ENCODE measurements at regions not wholly inside any gene's neighbourhood (a gene's known extent, or its start where the extent isn't known, plus 50 kb on each side); places are given as distances from the start of the nearest gene placed in this dataset.

GRCh38 chr4:121462660-121463261 is 81.9 kb upstream of the QRFPR start:
- Histone ChIP-seq H3K4me3 (replicated peaks; ENCODE audit: low read depth, low read length) (no peak overlapping the region), H3K36me3 (ENCODE audit: control insufficient read depth, insufficient read depth, low read length) (no peaks in the 10 kb centered on the region), H3K27me3 (replicated peaks; ENCODE audit: control insufficient read depth, insufficient read depth, low read length) (no peaks in the 10 kb centered on the region; the same call in 1 of the 2 replicates)
- peak; percentile 85 for TF ChIP-seq CTCF (IDR thresholded peaks at IDR 0.05; ENCODE audit: insufficient read depth, low read length, poor library complexity, severe bottlenecking)
- DNase-seq (ENCODE audit: extremely low read depth, insufficient read length): peak; percentile 17

DNA sequence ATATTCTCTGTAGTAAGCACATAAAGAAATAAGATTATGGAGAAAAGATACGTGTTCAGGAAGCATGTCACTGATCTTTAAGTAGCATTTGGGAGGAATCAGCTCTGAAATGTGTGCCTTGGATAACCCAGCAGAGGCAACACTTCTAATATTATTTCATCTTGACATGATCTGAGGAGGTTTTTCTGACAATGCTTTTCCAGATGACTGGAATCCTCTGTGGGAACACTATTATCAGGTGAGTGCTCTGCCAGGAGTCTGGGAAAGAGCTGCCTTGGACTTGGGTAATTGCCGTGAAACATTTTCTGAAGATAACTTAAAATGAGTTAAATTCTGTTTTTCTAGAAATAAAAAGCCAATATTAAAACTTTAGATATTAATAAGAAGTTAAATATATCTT is 78.2 kb upstream of the QRFPR start:
- no peak overlapping the region for H3K4me3 ChIP-seq (replicated peaks; ENCODE audit: low read depth, low read length)
- H3K36me3 ChIP-seq (ENCODE audit: control insufficient read depth, insufficient read depth, low read length): no peaks in the 10 kb centered on the region
- TF ChIP-seq CTCF (IDR thresholded peaks at IDR 0.05; ENCODE audit: insufficient read depth, low read length, poor library complexity, severe bottlenecking): no peak
- DNase-seq (ENCODE audit: extremely low read depth, insufficient read length): no peak
- no peaks in the 10 kb centered on the region; the same call in none of the 2 replicates for H3K27me3 ChIP-seq (replicated peaks; ENCODE audit: control insufficient read depth, insufficient read depth, low read length)

- TF ChIP-seq CTCF (IDR thresholded peaks at IDR 0.05; ENCODE audit: insufficient read depth, low read length, poor library complexity, severe bottlenecking): no peak
- Histone ChIP-seq H3K27me3 (replicated peaks; ENCODE audit: control insufficient read depth, insufficient read depth, low read length) (no peaks in the 10 kb centered on the region; the same call in none of the 2 replicates), H3K4me3 (replicated peaks; ENCODE audit: low read depth, low read length) (no peak overlapping the region), H3K36me3 (ENCODE audit: control insufficient read depth, insufficient read depth, low read length) (no peaks in the 10 kb centered on the region)
- no peak for DNase-seq (ENCODE audit: extremely low read depth, insufficient read length)
These were observed 76.6 kb upstream of the QRFPR start for GRCh38 chr4:121457278-121457875.

DNA sequence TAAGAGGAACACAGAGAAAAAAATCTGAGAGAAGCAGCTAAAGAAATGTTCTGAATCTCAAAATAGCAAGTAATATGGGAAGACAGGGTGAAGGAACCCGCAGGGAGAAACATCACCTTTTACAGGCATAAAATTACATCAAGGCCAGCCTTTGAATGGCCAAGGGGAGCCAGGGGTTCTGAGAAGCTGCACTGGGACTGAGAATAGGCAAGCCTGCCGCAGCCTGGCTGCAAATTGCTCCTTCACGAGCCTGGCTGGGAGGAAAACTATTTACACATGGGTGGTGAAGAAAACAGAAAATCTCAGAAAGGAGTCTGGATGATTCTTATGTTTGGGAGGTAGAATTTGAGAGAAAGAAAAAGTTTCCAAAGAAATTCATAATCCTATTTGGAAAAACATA is 74.5 kb upstream of the QRFPR start:
- Histone ChIP-seq H3K27me3 (replicated peaks; ENCODE audit: control insufficient read depth, insufficient read depth, low read length) (no peaks in the 10 kb centered on the region; the same call in none of the 2 replicates), H3K4me3 (replicated peaks; ENCODE audit: low read depth, low read length) (no peak overlapping the region), H3K36me3 (ENCODE audit: control insufficient read depth, insufficient read depth, low read length) (no peaks in the 10 kb centered on the region)
- no peak for TF ChIP-seq CTCF (IDR thresholded peaks at IDR 0.05; ENCODE audit: insufficient read depth, low read length, poor library complexity, severe bottlenecking)
- DNase-seq (ENCODE audit: extremely low read depth, insufficient read length): no peak

DNA sequence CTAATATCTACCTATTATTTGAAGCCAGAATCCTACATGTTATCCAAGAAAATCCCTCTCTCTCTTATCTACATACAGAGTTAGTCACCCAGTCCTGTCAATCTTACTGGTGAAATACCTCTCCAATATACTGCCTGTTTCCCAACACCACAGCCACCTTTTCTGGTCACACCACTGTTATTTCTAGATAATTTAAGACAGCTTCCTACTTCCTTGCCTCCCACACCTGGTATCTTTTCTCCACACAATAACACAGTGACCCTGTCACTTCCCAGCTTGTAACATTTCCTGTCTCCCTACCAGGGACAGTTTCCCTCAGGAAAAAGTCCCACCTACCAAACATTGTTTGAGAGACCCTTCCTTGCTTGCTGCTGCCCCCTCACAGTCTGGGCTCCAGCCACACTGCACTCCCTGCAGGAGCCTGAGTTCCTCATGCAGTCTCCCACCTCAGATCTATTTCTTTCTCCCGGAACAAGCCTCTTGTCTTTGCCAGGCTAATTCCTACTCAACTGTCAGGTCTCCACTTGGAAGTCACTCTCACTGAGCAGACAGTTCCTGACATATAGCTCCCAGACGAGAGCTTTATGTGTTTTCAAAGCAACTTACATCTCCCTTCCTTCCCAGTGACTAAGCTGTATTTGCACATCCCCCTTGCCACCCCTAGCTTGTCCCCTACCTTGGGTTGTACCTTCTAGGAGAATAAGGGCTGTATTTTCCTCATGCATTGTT is 73.6 kb upstream of the QRFPR start:
- DNase-seq (ENCODE audit: extremely low read depth, insufficient read length): no peak
- no peak for TF ChIP-seq CTCF (IDR thresholded peaks at IDR 0.05; ENCODE audit: insufficient read depth, low read length, poor library complexity, severe bottlenecking)
- Histone ChIP-seq H3K36me3 (ENCODE audit: control insufficient read depth, insufficient read depth, low read length) (no peaks in the 10 kb centered on the region), H3K4me3 (replicated peaks; ENCODE audit: low read depth, low read length) (no peak overlapping the region), H3K27me3 (replicated peaks; ENCODE audit: control insufficient read depth, insufficient read depth, low read length) (no peaks in the 10 kb centered on the region; the same call in none of the 2 replicates)

Data from GM06990 (cell line).